ENCODE measurements at regions not wholly inside any gene's neighbourhood (a gene's known extent, or its start where the extent isn't known, plus 50 kb on each side); places are given as distances from the start of the nearest gene placed in this dataset.
"Not testable (repeated sequence)": the region's sequence is repeated elsewhere in the genome, so short reads cannot be mapped to it uniquely, and the experiment has no call there.

GRCh38 chr19:41495589-41495988 lies 52.6 kb downstream of the ERICH4 start:
- DNase-seq (ENCODE audit: low read depth) = no peak

GRCh38 chr19:41499899-41500298 lies 56.9 kb downstream of the ERICH4 start:
- no peak for DNase-seq (ENCODE audit: low read depth)

GRCh38 chr19:41500443-41500842 lies 57.5 kb downstream of the ERICH4 start:
- no peak for DNase-seq (ENCODE audit: low read depth)

- DNase-seq (ENCODE audit: low read depth) = no peak
Measured at GRCh38 chr19:41501854-41502253, 58.9 kb downstream of the ERICH4 start.

- no peak for DNase-seq (ENCODE audit: low read depth)
Measured at GRCh38 chr19:41505105-41505504, 62.1 kb downstream of the ERICH4 start.

GRCh38 chr19:41510484-41510883 lies 65.5 kb upstream of the CEACAM21 start:
- no peak for DNase-seq (ENCODE audit: low read depth)

- DNase-seq (ENCODE audit: low read depth) = no peak
Measured at GRCh38 chr19:41511628-41512027, 64.3 kb upstream of the CEACAM21 start.

GRCh38 chr19:41515015-41515652 lies 60.8 kb upstream of the CEACAM21 start:
- no peak for DNase-seq (ENCODE audit: low read depth)

GRCh38 chr19:41516292-41517171 lies 59.4 kb upstream of the CEACAM21 start:
- DNase-seq (ENCODE audit: low read depth) = not testable (repeated sequence)

- no peak for DNase-seq (ENCODE audit: low read depth)
Measured at GRCh38 chr19:41518141-41518540, 57.8 kb upstream of the CEACAM21 start.

- not testable (repeated sequence) for DNase-seq (ENCODE audit: low read depth)
Measured at GRCh38 chr19:41521138-41521930, 54.6 kb upstream of the CEACAM21 start.

- DNase-seq (ENCODE audit: low read depth) = peak; percentile 30
Measured at GRCh38 chr19:41521931-41522555, 53.9 kb upstream of the CEACAM21 start.

GRCh38 chr19:41525989-41526388 lies 50.0 kb upstream of the CEACAM21 start:
- DNase-seq (ENCODE audit: low read depth) = no peak

Measured in activated T-cell treated with anti-CD3 and anti-CD28 coated beads for 1 hour (primary cell).